OCI-LY3 (cell line): ENCODE measurements at regions not wholly inside any gene's neighbourhood (a gene's known extent, or its start where the extent isn't known, plus 50 kb on each side); places are given as distances from the start of the nearest gene placed in this dataset.

Experiments
- H2AFZ ChIP-seq: fragments of 200-600, 300-600 bp; shearing (Covaris generic); 2 replicates; pipeline ENCODE4 v1.6.0; 2014; ENCODE audit warnings: antibody characterized with exemption, low read depth, low read length
- H3K27ac ChIP-seq: fragments of 200-600, 300-600 bp; sonication (generic); 2 replicates; pipeline ENCODE4 v1.5.1; 2014; ENCODE audit warnings: mild to moderate bottlenecking, low read length, moderate library complexity, mixed read lengths
- H3K27me3 ChIP-seq: fragments of 200-600, 300-600 bp; sonication (generic); 2 replicates; pipeline ENCODE4 v1.6.1; 2014; ENCODE audit warnings: low read depth, low read length, mixed read lengths
- H3K36me3 ChIP-seq: fragments of 200-600, 300-600 bp; sonication (generic); replicated peaks from 2 replicates; pipeline ENCODE3; 2014; ENCODE audit warnings: low read depth, low read length, mixed read lengths
- H3K4me1 ChIP-seq: fragments of 300-600, 200-600 bp; sonication (generic); 2 replicates; pipeline ENCODE4 v1.6.1; 2014; ENCODE audit warnings: low read length, mixed read lengths
- H3K4me2 ChIP-seq: fragments of 200-600, 300-600 bp; sonication (generic); 2 replicates; pipeline ENCODE4 v1.6.1; 2014; ENCODE audit warnings: low read length, mixed read lengths
- H3K4me3 ChIP-seq: fragments of 300-600, 200-600 bp; sonication (generic); 2 replicates; pipeline ENCODE4 v1.5.1; 2014; ENCODE audit warnings: antibody characterized with exemption, mild to moderate bottlenecking, low read length, moderate library complexity
- H3K79me2 ChIP-seq: fragments of 300-600, 200-600 bp; shearing (Covaris generic); 2 replicates; pipeline ENCODE4 v1.6.1; 2014; ENCODE audit warnings: mild to moderate bottlenecking, low read length, mixed read lengths
- H3K9ac ChIP-seq: fragments of 300-600, 200-600 bp; shearing (Covaris generic); 2 replicates; pipeline ENCODE4 v1.6.0; 2014; ENCODE audit warnings: mild to moderate bottlenecking, low read length, moderate library complexity
- H3K9me3 ChIP-seq: fragments of 200-600, 300-600 bp; shearing (Covaris generic); 2 replicates; pipeline ENCODE4 v1.6.1; 2014; ENCODE audit warnings: low read length, mixed read lengths; ENCODE audit not compliant: insufficient read depth
- H4K20me1 ChIP-seq: fragments of 200-600, 300-600 bp; sonication (generic); 2 replicates; pipeline ENCODE4 v1.6.1; 2016; ENCODE audit warnings: low read length, mixed read lengths; ENCODE audit not compliant: insufficient read depth
- EZH2phosphoT487 ChIP-seq: fragments of 200-600 bp; shearing (Covaris generic); IDR thresholded peaks from 2 replicates; pipeline ENCODE4 v1.6.1; 2018; ENCODE audit warnings: antibody characterized with exemption, mixed run types, low read depth
- TF ChIP-seq, protein P1 (sequence below): fragments of 200-600, 300-600 bp; sonication (generic); IDR thresholded peaks from 2 replicates; pipeline ENCODE4 v1.5.1; 2014; ENCODE audit warnings: antibody characterized with exemption, low read length, low read depth

DNA sequence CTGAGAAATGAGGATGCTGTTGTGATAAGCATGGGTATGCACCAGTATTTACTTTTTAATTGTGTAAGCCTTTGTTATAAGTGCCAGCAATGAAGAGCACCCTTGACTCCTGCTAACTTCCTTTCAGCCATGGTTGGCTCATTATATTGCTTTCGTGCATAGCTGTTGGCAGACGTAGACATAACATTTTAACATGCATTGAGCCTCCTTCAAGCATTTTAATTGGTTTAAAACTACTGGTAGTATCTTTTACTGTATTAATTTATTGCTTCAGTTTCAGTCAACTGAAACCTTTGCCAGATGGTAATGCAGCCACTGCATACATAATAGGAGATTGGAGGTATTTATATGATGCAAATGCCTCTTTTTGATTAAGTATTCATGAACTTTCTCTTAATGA is 1285.4 kb downstream of the PCDH18 start:
- Histone ChIP-seq H3K9ac (no peak overlapping the region), H3K4me3 (no peak overlapping the region), H4K20me1 (no peaks in the 10 kb centered on the region), H3K4me2 (no peak overlapping the region), H3K4me1 (no peaks in the 10 kb centered on the region), H3K27me3 (no peaks in the 10 kb centered on the region), H2AFZ (no peak overlapping the region), H3K36me3 (no peaks in the 10 kb centered on the region), H3K79me2 (no peaks in the 10 kb centered on the region), H3K27ac (no peak overlapping the region), H3K9me3 (no peaks in the 10 kb centered on the region)
- TF ChIP-seq EZH2phosphoT487 = no peak
- TF ChIP-seq, protein P1, sequence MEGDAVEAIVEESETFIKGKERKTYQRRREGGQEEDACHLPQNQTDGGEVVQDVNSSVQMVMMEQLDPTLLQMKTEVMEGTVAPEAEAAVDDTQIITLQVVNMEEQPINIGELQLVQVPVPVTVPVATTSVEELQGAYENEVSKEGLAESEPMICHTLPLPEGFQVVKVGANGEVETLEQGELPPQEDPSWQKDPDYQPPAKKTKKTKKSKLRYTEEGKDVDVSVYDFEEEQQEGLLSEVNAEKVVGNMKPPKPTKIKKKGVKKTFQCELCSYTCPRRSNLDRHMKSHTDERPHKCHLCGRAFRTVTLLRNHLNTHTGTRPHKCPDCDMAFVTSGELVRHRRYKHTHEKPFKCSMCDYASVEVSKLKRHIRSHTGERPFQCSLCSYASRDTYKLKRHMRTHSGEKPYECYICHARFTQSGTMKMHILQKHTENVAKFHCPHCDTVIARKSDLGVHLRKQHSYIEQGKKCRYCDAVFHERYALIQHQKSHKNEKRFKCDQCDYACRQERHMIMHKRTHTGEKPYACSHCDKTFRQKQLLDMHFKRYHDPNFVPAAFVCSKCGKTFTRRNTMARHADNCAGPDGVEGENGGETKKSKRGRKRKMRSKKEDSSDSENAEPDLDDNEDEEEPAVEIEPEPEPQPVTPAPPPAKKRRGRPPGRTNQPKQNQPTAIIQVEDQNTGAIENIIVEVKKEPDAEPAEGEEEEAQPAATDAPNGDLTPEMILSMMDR = no peak

DNA sequence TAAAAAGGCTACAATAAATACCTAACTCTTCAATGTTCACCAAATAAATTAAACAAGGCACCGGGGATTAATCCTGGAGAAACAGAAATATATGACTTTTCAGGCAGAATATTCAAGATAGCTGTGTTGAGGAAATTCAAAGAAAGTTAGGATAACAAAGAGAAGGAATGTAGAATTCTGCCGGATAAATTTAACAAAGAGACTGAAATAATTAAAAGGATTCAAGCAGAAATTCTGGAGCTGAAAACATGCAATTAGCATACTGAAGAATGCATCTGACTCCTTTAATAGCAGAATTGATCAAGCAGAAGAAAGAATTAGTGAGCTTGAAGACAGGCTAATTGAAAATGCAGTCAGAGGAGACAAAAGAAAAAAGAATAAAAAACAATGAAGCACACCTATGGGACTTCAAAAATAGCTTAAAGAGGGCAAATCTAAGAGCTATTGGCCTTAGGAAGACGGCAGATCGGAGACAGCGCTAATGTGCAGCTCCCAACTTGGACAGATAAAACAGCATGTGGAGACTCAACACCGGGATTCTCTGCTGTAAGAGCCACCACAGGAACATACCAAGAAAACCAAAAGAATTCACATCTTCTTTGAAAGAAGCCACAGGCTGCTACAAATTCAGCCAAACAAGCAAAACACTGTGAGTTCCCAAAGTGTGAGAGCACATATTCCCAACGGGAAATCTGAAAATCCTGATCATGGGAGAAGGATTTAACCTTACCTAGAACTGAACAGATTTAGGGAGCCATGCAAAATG is 1290.9 kb downstream of the PCDH18 start:
- Histone ChIP-seq H3K27ac (no peak overlapping the region), H4K20me1 (no peaks in the 10 kb centered on the region), H3K27me3 (no peaks in the 10 kb centered on the region), H3K36me3 (no peaks in the 10 kb centered on the region), H3K9me3 (peaks cover 20% of the 10 kb centered on the region; the same call in 1 of the 2 replicates), H3K4me1 (no peaks in the 10 kb centered on the region), H3K79me2 (no peaks in the 10 kb centered on the region), H3K4me3 (no peak overlapping the region), H3K9ac (no peak overlapping the region), H3K4me2 (no peak overlapping the region), H2AFZ (no peak overlapping the region)
- TF ChIP-seq, protein P1 = no peak
- TF ChIP-seq EZH2phosphoT487 = no peak

DNA sequence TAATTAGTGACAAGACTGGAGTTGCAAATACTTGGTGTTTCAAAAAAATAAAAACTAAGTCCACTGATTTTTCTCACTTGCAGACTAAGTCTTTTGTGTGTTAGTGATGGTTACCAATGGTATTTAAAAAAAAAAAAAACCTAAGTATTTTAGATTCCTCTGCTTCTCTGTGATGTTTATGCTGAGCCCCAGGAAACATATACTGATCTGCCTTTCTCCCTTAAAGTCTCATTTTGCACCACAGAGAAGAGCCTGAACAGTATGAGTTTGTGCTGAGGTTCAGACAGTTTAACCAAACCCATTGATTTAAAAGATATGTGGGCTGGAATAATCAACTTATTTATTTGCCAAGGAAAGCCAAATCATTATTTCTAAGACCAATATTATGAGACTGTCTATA is 1305.0 kb downstream of the PCDH18 start:
- Histone ChIP-seq H3K4me1 (no peaks in the 10 kb centered on the region), H3K9ac (no peak overlapping the region), H4K20me1 (no peaks in the 10 kb centered on the region), H3K79me2 (no peaks in the 10 kb centered on the region), H3K4me3 (no peak overlapping the region), H3K4me2 (no peak overlapping the region), H3K9me3 (no peaks in the 10 kb centered on the region), H2AFZ (no peak overlapping the region), H3K27me3 (no peaks in the 10 kb centered on the region), H3K36me3 (no peaks in the 10 kb centered on the region), H3K27ac (no peak overlapping the region)
- no peak for TF ChIP-seq EZH2phosphoT487
- TF ChIP-seq, protein P1 = no peak

DNA sequence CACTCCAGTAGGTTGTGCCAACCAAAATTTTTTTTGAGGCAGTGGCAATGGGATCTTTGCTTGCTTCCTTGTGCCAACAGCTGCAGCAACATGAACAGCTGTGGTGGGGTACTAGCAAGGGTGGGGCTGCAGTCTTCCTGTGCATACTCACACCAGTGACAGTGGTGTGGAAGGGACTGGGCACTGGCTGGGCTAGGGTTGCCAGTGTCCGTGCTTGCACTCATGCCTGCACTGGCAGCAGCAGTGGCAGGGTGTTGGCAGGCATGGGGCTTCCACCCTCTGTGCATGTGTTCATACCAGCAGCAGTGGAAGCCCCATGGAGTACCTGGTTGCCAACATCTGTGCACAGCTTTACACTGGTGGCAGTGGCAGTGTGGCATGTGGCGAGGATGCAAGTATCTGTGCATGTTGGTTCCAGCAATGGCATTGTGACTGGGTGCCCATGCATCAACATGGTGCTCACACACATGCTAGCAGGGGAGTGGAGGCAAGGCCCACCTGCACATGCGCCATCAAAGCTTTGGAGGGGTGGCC is 1312.6 kb downstream of the PCDH18 start:
- H3K9me3 ChIP-seq = no peaks in the 10 kb centered on the region
- no peaks in the 10 kb centered on the region for H3K36me3 ChIP-seq
- H3K27me3 ChIP-seq = no peaks in the 10 kb centered on the region
- no peak overlapping the region for H3K4me3 ChIP-seq
- H2AFZ ChIP-seq = no peak overlapping the region
- no peaks in the 10 kb centered on the region for H4K20me1 ChIP-seq
- H3K4me2 ChIP-seq = no peak overlapping the region
- no peaks in the 10 kb centered on the region for H3K4me1 ChIP-seq
- TF ChIP-seq, protein P1 = no peak
- TF ChIP-seq EZH2phosphoT487 = no peak
- H3K9ac ChIP-seq = no peak overlapping the region
- H3K27ac ChIP-seq = no peak overlapping the region
- H3K79me2 ChIP-seq = no peaks in the 10 kb centered on the region
